ENCODE measurements at regions not wholly inside any gene's neighbourhood (a gene's known extent, or its start where the extent isn't known, plus 50 kb on each side); places are given as distances from the start of the nearest gene placed in this dataset.

GRCh38 chr4:179666226-179666625, 2224.0 kb upstream of the AGA start:
- 28% methylated on average over 3 of the region's 3 CpGs for WGBS (ENCODE audit: insufficient coverage, insufficient replicate concordance, low lambda C conversion rate, missing lambda C conversion rate)
- no peak for FAIRE-seq
- no peak for ATAC-seq
- ChIA-PET RAD21 (ENCODE audit: unreplicated experiment) (no interaction called here), SMC1A (ENCODE audit: uncharacterized antibody, unreplicated experiment) (interaction anchor here (1.0 kb wide), 1 partner anchor 10 kb away, joined by 3 read pairs; no protein-coding TSS in a partner anchor), POLR2A (no interaction called here), CTCF (no interaction called here)
- Histone ChIP-seq H3K79me2 (ENCODE audit: control insufficient read depth, insufficient read depth, low read length) (no peaks in the 10 kb centered on the region), H3K27ac (ENCODE audit: control insufficient read depth, insufficient read depth) (no peak overlapping the region), H3K4me2 (ENCODE audit: control insufficient read depth, insufficient read depth) (no peak overlapping the region), H2AFZ (ENCODE audit: control insufficient read depth, low read depth, low read length) (no peak overlapping the region), H3K9me3 (replicated peaks; ENCODE audit: control insufficient read depth, insufficient read depth, low read length) (no peaks in the 10 kb centered on the region), H3K4me3 (no peak overlapping the region), H4K20me1 (ENCODE audit: control insufficient read depth, insufficient read depth) (no peaks in the 10 kb centered on the region), H3K9ac (ENCODE audit: control insufficient read depth, insufficient read depth, low read length) (no peak overlapping the region), H3K36me3 (ENCODE audit: control insufficient read depth in 2 of 2, insufficient read depth in 2 of 2, low read length in 1 of 2) (no peaks in the 10 kb centered on the region), H3K4me1 (ENCODE audit: control insufficient read depth, insufficient read depth, low read length) (no peaks in the 10 kb centered on the region), H3K27me3 (replicated peaks in 1 of 2; ENCODE audit: control insufficient read depth in 2 of 2, insufficient read depth in 2 of 2, low read length in 1 of 2) (no peaks in the 10 kb centered on the region)
- no peak for TF ChIP-seq STAT3 (IDR thresholded peaks at IDR 0.05; ENCODE audit: low read depth, low read length)
- intact Hi-C loops (cut with micrococcal nuclease; ENCODE audit: unreplicated experiment) = no loop called here
- in situ Hi-C loops (cut with MboI) = no loop called here
- no TSS peak for BruUV-seq (replicated peaks)
- DNase-seq (ENCODE audit: low read depth, low spot score) = no peak

DNA sequence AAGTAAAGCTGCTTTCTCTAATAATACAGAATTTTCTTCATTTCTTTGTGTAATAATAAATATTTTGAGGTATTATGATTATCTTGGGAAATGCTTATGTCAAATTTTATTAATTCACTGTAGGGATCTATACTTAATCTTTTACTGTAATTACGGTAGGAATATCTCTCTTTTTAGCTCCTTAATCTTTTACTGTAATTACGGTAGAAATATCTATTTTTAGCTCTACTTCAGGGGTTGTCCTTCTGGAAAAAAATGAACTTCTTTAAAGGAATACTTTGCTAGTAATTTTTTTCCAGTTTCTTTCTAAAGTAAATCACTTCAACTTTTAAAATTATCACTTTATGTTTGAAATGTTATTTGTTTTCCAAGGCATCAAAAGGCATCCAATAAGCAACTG, 2229.4 kb upstream of the AGA start:
- H2AFZ ChIP-seq (ENCODE audit: control insufficient read depth, low read depth, low read length) = no peak overlapping the region
- no TSS peak for BruUV-seq (replicated peaks)
- no peak overlapping the region for H3K4me2 ChIP-seq (ENCODE audit: control insufficient read depth, insufficient read depth)
- ChIA-PET SMC1A (ENCODE audit: uncharacterized antibody, unreplicated experiment) (interaction anchor here (0.7 kb wide), 1 partner anchor 50 kb away, joined by 3 read pairs; no protein-coding TSS in a partner anchor), POLR2A (interaction anchor here (0.6 kb wide), 1 partner anchor 331 kb away, joined by 5 read pairs; no protein-coding TSS in a partner anchor), RAD21 (ENCODE audit: unreplicated experiment) (no interaction called here), CTCF (no interaction called here)
- in situ Hi-C loops (cut with MboI) (no loop called here), intact Hi-C loops (cut with micrococcal nuclease; ENCODE audit: unreplicated experiment) (no loop called here)
- no peaks in the 10 kb centered on the region for H4K20me1 ChIP-seq (ENCODE audit: control insufficient read depth, insufficient read depth)
- H3K36me3 ChIP-seq (ENCODE audit: control insufficient read depth in 2 of 2, insufficient read depth in 2 of 2, low read length in 1 of 2) = no peaks in the 10 kb centered on the region
- H3K27ac ChIP-seq (ENCODE audit: control insufficient read depth, insufficient read depth) = no peak overlapping the region
- no peaks in the 10 kb centered on the region for H3K27me3 ChIP-seq (replicated peaks in 1 of 2; ENCODE audit: control insufficient read depth in 2 of 2, insufficient read depth in 2 of 2, low read length in 1 of 2)
- H3K4me3 ChIP-seq = no peak overlapping the region
- no peak for ATAC-seq
- no peak for DNase-seq (ENCODE audit: low read depth, low spot score)
- 47% methylated on average over 2 of the region's 2 CpGs for WGBS (ENCODE audit: insufficient coverage, insufficient replicate concordance, low lambda C conversion rate, missing lambda C conversion rate)
- H3K4me1 ChIP-seq (ENCODE audit: control insufficient read depth, insufficient read depth, low read length) = no peaks in the 10 kb centered on the region
- no peak overlapping the region for H3K9ac ChIP-seq (ENCODE audit: control insufficient read depth, insufficient read depth, low read length)
- FAIRE-seq = no peak
- H3K9me3 ChIP-seq (replicated peaks; ENCODE audit: control insufficient read depth, insufficient read depth, low read length) = no peaks in the 10 kb centered on the region
- no peaks in the 10 kb centered on the region for H3K79me2 ChIP-seq (ENCODE audit: control insufficient read depth, insufficient read depth, low read length)
- TF ChIP-seq RAD51 (IDR thresholded peaks at IDR 0.05) (no peak), MTA2 (IDR thresholded peaks at IDR 0.05; ENCODE audit: low read depth) (no peak), RUNX3 (IDR thresholded peaks at IDR 0.05; ENCODE audit: low read length) (no peak), CHD1 (IDR thresholded peaks at IDR 0.05; ENCODE audit: low read depth, low read length) (no peak), FOS (IDR thresholded peaks at IDR 0.05; ENCODE audit: borderline replicate concordance, extremely low read depth, insufficient read length) (no peak), IRF3 (IDR thresholded peaks at IDR 0.05) (no peak), STAT3 (IDR thresholded peaks at IDR 0.05; ENCODE audit: low read depth, low read length) (no peak), KDM1A (IDR thresholded peaks at IDR 0.05; ENCODE audit: borderline replicate concordance) (no peak), SPI1 (IDR thresholded peaks at IDR 0.05; ENCODE audit: borderline replicate concordance, insufficient read depth, low read depth, low read length) (no peak), NFYB (IDR thresholded peaks at IDR 0.05; ENCODE audit: insufficient read depth, low read depth, low read length) (no peak), ATF7 (IDR thresholded peaks at IDR 0.05; ENCODE audit: low read depth) (no peak), NR2F1 (conservative IDR thresholded peaks at IDR 0.05) (no peak), CEBPZ (IDR thresholded peaks at IDR 0.05; ENCODE audit: low read depth, low read length) (no peak)

Data from GM12878 (cell line).